AG20443 (cell line): ENCODE measurements at regions not wholly inside any gene's neighbourhood (a gene's known extent, or its start where the extent isn't known, plus 50 kb on each side); places are given as distances from the start of the nearest gene placed in this dataset.

Source experiments
- DNase-seq: peaks from one replicate; pipeline ENCODE4 v3.0.0; 2012; ENCODE audit warnings: low spot score, mixed read lengths

GRCh38 chrX:14173873-14174272 is 144.2 kb upstream of the GEMIN8 start:
- no peak for DNase-seq

GRCh38 chrX:14164828-14165227 is 135.1 kb upstream of the GEMIN8 start:
- no peak for DNase-seq

- no peak for DNase-seq
These were observed 95.8 kb upstream of the GEMIN8 start for GRCh38 chrX:14125462-14125861.

- DNase-seq = no peak
These were observed 94.9 kb upstream of the GEMIN8 start for GRCh38 chrX:14124562-14124961.

- DNase-seq = peak; percentile 58
These were observed 66.0 kb upstream of the GEMIN8 start for GRCh38 chrX:14095702-14096101.

- no peak for DNase-seq
These were observed 64.5 kb upstream of the GEMIN8 start for GRCh38 chrX:14094191-14094590.

GRCh38 chrX:14084466-14084865 is 54.8 kb upstream of the GEMIN8 start:
- DNase-seq = no peak

- DNase-seq = no peak
These were observed 54.1 kb upstream of the GEMIN8 start for GRCh38 chrX:14083783-14084182.

GRCh38 chrX:14079891-14080430 is 50.3 kb upstream of the GEMIN8 start:
- no peak for DNase-seq
